ENCODE measurements at regions not wholly inside any gene's neighbourhood (a gene's known extent, or its start where the extent isn't known, plus 50 kb on each side); places are given as distances from the start of the nearest gene placed in this dataset.

GRCh38 chr10:80697926-80698325 is 160.2 kb downstream of the SH2D4B start:
- no peak for TF ChIP-seq CTCF (IDR thresholded peaks at IDR 0.05; ENCODE audit: insufficient read depth, low read length, poor library complexity, severe bottlenecking)
- no peak for TF ChIP-seq EZH2phosphoT487 (conservative IDR thresholded peaks at IDR 0.05; ENCODE audit: low read length)

All from SU-DHL-6 (cell line).